ENCODE measurements at regions not wholly inside any gene's neighbourhood (a gene's known extent, or its start where the extent isn't known, plus 50 kb on each side); places are given as distances from the start of the nearest gene placed in this dataset.

- no peak for TF ChIP-seq CTCF (IDR thresholded peaks at IDR 0.05)
- TF ChIP-seq POLR2A (IDR thresholded peaks at IDR 0.05) = no peak
These were observed 155.3 kb upstream of the JUN start for GRCh38 chr1:58939146-58939545.
